Left lung (tissue), 4 donors: ENCODE measurements at regions not wholly inside any gene's neighbourhood (a gene's known extent, or its start where the extent isn't known, plus 50 kb on each side); places are given as distances from the start of the nearest gene placed in this dataset.
A peak's percentile ranks its signal among the peaks of the same experiment; 100 is the strongest.

Experiments
- ATAC-seq: fragments of 200-7000 bp; cut with Tn5 transposase; one replicate; pipeline ENCODE4 v1.9.1; 2020; ENCODE audit warnings: moderate library complexity
- DNase-seq, 4 donors: peaks; one replicate each; pipeline ENCODE4 v3.0.0-alpha.2; 2013 to 2020
- H3K27ac ChIP-seq, 2 donors: fragments of 200-600 bp; sonication (generic) in 1 of 2; one replicate each; pipeline versions ENCODE4 v1.5.0 to v1.8.0; 2020 to 2021
- H3K27me3 ChIP-seq, 2 donors: fragments of 200-600 bp; sonication (generic) in 1 of 2; one replicate each; pipeline versions ENCODE4 v1.5.0 to v1.8.0; 2020 to 2021
- H3K36me3 ChIP-seq, 2 donors: fragments of 200-600 bp; sonication (generic) in 1 of 2; one replicate each; pipeline versions ENCODE4 v1.5.0 to v1.8.0; 2020 to 2021
- H3K4me1 ChIP-seq, 2 donors: fragments of 200-600 bp; one replicate each; pipeline ENCODE4 v1.8.0; 2021
- H3K4me3 ChIP-seq, 2 donors: fragments of 200-600 bp; sonication (generic) in 1 of 2; one replicate each; pipeline versions ENCODE4 v1.5.0 to v1.8.0; 2020 to 2021; ENCODE audit warnings: mild to moderate bottlenecking in 1 of 2
- H3K9me3 ChIP-seq, 2 donors: fragments of 200-600 bp; sonication (generic) in 1 of 2; one replicate each; pipeline versions ENCODE4 v1.5.0 to v1.8.0; 2020 to 2021
- CTCF ChIP-seq, 2 donors: fragments of 200-600 bp; sonication (generic) in 1 of 2; IDR thresholded peaks; one replicate each; pipeline versions ENCODE4 v1.5.0 to v1.8.0; 2021; ENCODE audit warnings: antibody characterized with exemption in 2 of 2
- intact Hi-C, 2 donors: fragments of 100-400 bp; cut with DNase I; formaldehyde crosslinking; loops; one replicate each; pipeline versions ENCODE4 v1.11.2 to v1.14.2; 2022
- donor health status: DM: no; HTN: yes; CAD: no.
- donor health status: DM: no; HTN: no; CAD: no.

DNA sequence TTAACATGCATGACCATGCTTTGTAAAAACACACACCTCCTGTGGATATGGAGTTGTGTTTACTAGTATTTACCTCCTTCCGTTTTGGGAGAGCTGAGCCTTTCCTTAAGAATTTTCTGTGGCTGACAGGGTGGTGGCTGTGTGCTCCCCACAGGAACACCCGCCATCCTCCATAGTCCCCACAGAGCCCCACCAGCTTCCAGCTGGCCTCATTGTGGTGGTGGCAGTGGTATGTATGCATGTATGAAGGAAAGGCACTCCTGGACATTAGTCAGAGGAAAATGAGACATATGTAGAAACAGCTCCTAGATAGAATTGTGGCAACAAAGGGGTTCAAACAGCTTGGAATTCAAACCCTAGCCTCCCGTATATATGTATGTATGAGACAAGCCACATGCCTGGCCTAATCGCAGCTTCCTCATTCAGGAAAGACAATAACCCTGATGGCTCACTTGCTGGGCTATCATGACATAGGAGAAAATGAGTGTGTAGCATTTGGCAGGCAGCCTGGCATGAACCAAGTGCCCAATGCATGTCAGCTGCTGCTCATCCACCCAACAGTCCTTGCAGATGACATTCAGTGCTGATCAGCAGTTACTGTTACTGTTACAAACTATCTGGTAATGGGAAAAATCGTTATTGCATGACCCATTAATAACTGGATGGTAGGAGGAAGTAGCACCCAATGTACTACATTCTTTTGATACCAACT is 459.7 kb downstream of the EBF1 start:
- ATAC-seq (no peak), DNase-seq (peak in 1 of 4 donors; percentile 3)
- H3K27ac ChIP-seq: no peak overlapping the region
- H3K4me1 ChIP-seq: no peaks in the 10 kb centered on the region
- no peaks in the 10 kb centered on the region for H3K9me3 ChIP-seq
- intact Hi-C loops: no loop called here
- TF ChIP-seq CTCF (IDR thresholded peaks at IDR 0.05): no peak
- H3K27me3 ChIP-seq: no peaks in the 10 kb centered on the region
- H3K4me3 ChIP-seq: no peak overlapping the region
- no peaks in the 10 kb centered on the region for H3K36me3 ChIP-seq

- TF ChIP-seq CTCF (IDR thresholded peaks at IDR 0.05): no peak
- DNase-seq (no peak), ATAC-seq (no peak)
- no peaks in the 10 kb centered on the region for H3K36me3 ChIP-seq
- H3K27me3 ChIP-seq: no peaks in the 10 kb centered on the region
- no peak overlapping the region for H3K4me3 ChIP-seq
- intact Hi-C loops: no loop called here
- H3K9me3 ChIP-seq: no peaks in the 10 kb centered on the region
- no peaks in the 10 kb centered on the region for H3K4me1 ChIP-seq
- H3K27ac ChIP-seq: no peak overlapping the region
These were observed 461.3 kb downstream of the EBF1 start for GRCh38 chr5:158638396-158638795.

GRCh38 chr5:158637039-158637438 is 462.7 kb downstream of the EBF1 start:
- TF ChIP-seq CTCF (IDR thresholded peaks at IDR 0.05): no peak
- DNase-seq: no peak

DNA sequence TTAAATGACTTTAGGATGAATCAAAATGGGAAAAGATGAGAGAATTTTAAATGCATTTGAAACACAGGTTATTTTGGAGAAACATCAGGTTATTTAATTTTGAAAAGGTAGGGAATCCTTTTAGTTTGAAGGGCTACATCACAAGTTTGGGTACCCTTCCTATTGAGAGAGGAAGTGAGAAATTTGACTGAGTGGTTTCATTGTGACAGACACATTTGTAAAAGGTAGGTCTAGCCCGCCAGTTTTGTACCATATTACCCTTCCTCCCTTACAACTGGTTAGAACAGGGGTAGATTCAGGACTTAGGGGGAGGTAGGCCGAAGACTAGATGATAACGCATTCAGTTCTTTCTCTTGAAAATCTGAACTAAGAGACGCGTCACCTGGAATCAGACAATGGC is 464.2 kb downstream of the EBF1 start:
- no peak for DNase-seq
- Histone ChIP-seq H3K27me3 (no peaks in the 10 kb centered on the region), H3K27ac (no peak overlapping the region), H3K36me3 (no peaks in the 10 kb centered on the region), H3K9me3 (no peaks in the 10 kb centered on the region), H3K4me1 (no peaks in the 10 kb centered on the region), H3K4me3 (no peak overlapping the region)
- intact Hi-C loops: no loop called here
- no peak for TF ChIP-seq CTCF (IDR thresholded peaks at IDR 0.05)
- no peak for ATAC-seq

More at GRCh38 chr5:158637039-158637438, 462.7 kb downstream of the EBF1 start:
- intact Hi-C loops: no loop called here
- Histone ChIP-seq H3K9me3 (no peaks in the 10 kb centered on the region), H3K4me3 (no peak overlapping the region), H3K4me1 (no peaks in the 10 kb centered on the region), H3K27ac (no peak overlapping the region), H3K27me3 (no peaks in the 10 kb centered on the region), H3K36me3 (no peaks in the 10 kb centered on the region)
- peak; percentile 43 for ATAC-seq

DNA sequence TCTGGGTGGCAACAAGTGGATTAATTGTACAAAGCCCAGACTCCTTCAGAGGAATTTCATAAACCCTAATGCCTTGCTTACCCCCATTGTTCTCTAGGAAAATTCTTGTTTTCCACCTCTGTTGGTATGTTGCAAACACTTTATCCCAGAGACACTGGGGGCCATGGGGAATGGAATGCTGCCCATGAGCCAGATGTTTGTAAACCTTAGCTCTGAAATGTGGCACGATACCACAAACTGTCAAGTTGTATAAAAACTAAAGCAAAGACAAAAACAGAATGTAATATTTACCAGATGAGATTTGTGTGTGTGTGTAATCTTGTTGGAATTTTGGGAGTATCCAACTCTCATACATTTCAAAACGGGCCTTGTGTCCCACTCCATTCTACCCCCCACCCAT is 465.0 kb downstream of the EBF1 start:
- Histone ChIP-seq H3K9me3 (no peaks in the 10 kb centered on the region), H3K27ac (no peak overlapping the region), H3K27me3 (no peaks in the 10 kb centered on the region), H3K4me3 (no peak overlapping the region), H3K36me3 (no peaks in the 10 kb centered on the region), H3K4me1 (no peaks in the 10 kb centered on the region)
- ATAC-seq: no peak
- intact Hi-C loops: no loop called here
- no peak for DNase-seq
- no peak for TF ChIP-seq CTCF (IDR thresholded peaks at IDR 0.05)
